GM12892 (cell line): ENCODE measurements at regions not wholly inside any gene's neighbourhood (a gene's known extent, or its start where the extent isn't known, plus 50 kb on each side); places are given as distances from the start of the nearest gene placed in this dataset.

ENCODE experiments used
- POLR2A ChIP-seq: IDR thresholded peaks from 2 replicates; pipeline ENCODE4 v1.6.1; 2011; ENCODE audit warnings: low read depth, low read length, control low read depth
- POLR2AphosphoS5 ChIP-seq: IDR thresholded peaks from 2 replicates; pipeline ENCODE4 v1.6.1; 2011; ENCODE audit warnings: low read depth, low read length, control low read depth

DNA sequence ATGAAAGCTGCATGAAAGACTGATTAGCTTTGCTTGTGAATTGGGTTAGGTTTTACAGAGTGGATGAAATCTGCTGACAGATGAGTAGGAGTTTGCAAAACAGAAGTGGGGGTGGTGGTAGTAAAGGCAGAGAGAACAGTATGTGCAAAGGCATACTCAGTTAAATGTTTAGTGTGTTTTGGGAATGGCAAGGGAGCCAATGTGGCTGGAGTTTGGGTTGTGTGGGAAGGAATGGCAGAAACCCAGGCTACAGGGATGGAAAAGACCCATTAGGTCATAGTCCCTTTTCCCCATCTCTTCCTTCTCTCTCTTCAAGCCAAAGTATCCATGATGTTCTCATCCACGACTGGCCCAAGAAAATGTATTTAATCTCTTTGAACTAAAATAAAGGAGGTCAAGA is 362.2 kb upstream of the LYPLAL1 start:
- no peak for TF ChIP-seq POLR2A
- no peak for TF ChIP-seq POLR2AphosphoS5
